Endothelial cell of umbilical vein (primary cell): ENCODE measurements at regions not wholly inside any gene's neighbourhood (a gene's known extent, or its start where the extent isn't known, plus 50 kb on each side); places are given as distances from the start of the nearest gene placed in this dataset.

Source experiments
- BruUV-seq: library from RNA; stranded (reverse); fragments of 400-500 nt; replicated peaks from 2 replicates; lab custom pipeline; 2021; lab: Mats Ljungman, UMichigan
- CTCF ChIA-PET: fragments of 300-600, 350-600 bp; sonication (Branson Sonifier 250); formaldehyde crosslinking; loops from one replicate; lab custom pipeline; 2021; ENCODE audit warnings: antibody characterized with exemption, inconsistent platforms; lab: Charles Lee
- POLR2A ChIA-PET: fragments of 300-600, 350-600 bp; sonication (Branson Sonifier 250); formaldehyde crosslinking; loops from one replicate; lab custom pipeline; 2021; ENCODE audit warnings: antibody characterized with exemption, inconsistent platforms; lab: Charles Lee
- DNase-seq: peaks from one replicate; pipeline ENCODE4 v3.0.0-alpha.2; 2011; ENCODE audit warnings: low read depth, low spot score
- FAIRE-seq: peaks from 2 replicates; lab custom pipeline; 2011; peaks lifted over from hg19 to GRCh38; lab: Jason Lieb, UNC
- H2AFZ ChIP-seq: 2 replicates; pipeline ENCODE4 v1.6.0; 2012; ENCODE audit warnings: low read depth, low read length, control low read depth, inconsistent platforms
- H3K27ac ChIP-seq: 2 replicates; pipeline ENCODE4 v1.5.1; 2011; ENCODE audit warnings: low read depth, mild to moderate bottlenecking, control low read depth, low read length, moderate library complexity; ENCODE audit not compliant: insufficient read depth
- H3K27me3 ChIP-seq, 2 experiments: 2 replicates each; pipeline versions ENCODE4 v1.6.0 to v1.6.1; 2011; ENCODE audit warnings: low read length in 2 of 2, mixed read lengths in 1 of 2; ENCODE audit not compliant: control insufficient read depth in 2 of 2, insufficient read depth in 2 of 2
- H3K36me3 ChIP-seq, 2 experiments: 2 replicates in 1 of 2; 3 replicates in 1 of 2; pipeline ENCODE4 v1.5.1; 2011; ENCODE audit warnings: low read length in 2 of 2, mild to moderate bottlenecking in 1 of 2, moderate library complexity in 1 of 2; ENCODE audit not compliant: control insufficient read depth in 2 of 2, insufficient read depth in 2 of 2; ENCODE audit errors: extremely low read depth in 1 of 2
- H3K4me1 ChIP-seq: 3 replicates; pipeline ENCODE4 v1.5.1; 2011; ENCODE audit warnings: mild to moderate bottlenecking, low read length; ENCODE audit not compliant: control insufficient read depth, insufficient read depth; ENCODE audit errors: extremely low read depth
- H3K4me2 ChIP-seq: 2 replicates; pipeline ENCODE4 v1.6.1; 2011; ENCODE audit warnings: low read length, control low read depth, mixed read lengths; ENCODE audit not compliant: insufficient read depth
- H3K4me3 ChIP-seq, 3 experiments: fragments of 200-600 bp in 1 of 3; sonication (generic), shearing (Covaris generic) in 1 of 3; replicated peaks in 1 of 3; 2 replicates each; pipeline ENCODE4 v1.5.1; 2011 to 2016; ENCODE audit warnings: control low read depth in 3 of 3, low read length in 3 of 3, mild to moderate bottlenecking in 2 of 3, inconsistent platforms in 1 of 3, low read depth in 1 of 3, moderate library complexity in 1 of 3; ENCODE audit not compliant: insufficient read depth in 1 of 3
- H3K79me2 ChIP-seq: 2 replicates; pipeline ENCODE4 v1.6.0; 2012; ENCODE audit warnings: low read length, inconsistent platforms; ENCODE audit not compliant: control insufficient read depth, insufficient read depth
- H3K9ac ChIP-seq: replicated peaks from 2 replicates; pipeline ENCODE3; 2011; ENCODE audit warnings: low read length, control low read depth; ENCODE audit not compliant: insufficient read depth; ENCODE audit errors: extremely low read depth
- H3K9me1 ChIP-seq: replicated peaks from 3 replicates; pipeline ENCODE4 v1.6.0; 2011; ENCODE audit warnings: mild to moderate bottlenecking, low read length; ENCODE audit not compliant: control insufficient read depth, insufficient read depth; ENCODE audit errors: extremely low read depth
- H3K9me3 ChIP-seq: replicated peaks from 2 replicates; pipeline ENCODE4 v1.5.1; 2012; ENCODE audit warnings: low read length, inconsistent platforms; ENCODE audit not compliant: control insufficient read depth, insufficient read depth
- H4K20me1 ChIP-seq: replicated peaks from 2 replicates; pipeline ENCODE3; 2011; ENCODE audit warnings: mild to moderate bottlenecking, low read length; ENCODE audit not compliant: control insufficient read depth, insufficient read depth; ENCODE audit errors: extremely low read depth
- EZH2 ChIP-seq: IDR thresholded peaks from 2 replicates; pipeline ENCODE4 v1.6.1; 2012; ENCODE audit warnings: borderline replicate concordance, low read depth, mild to moderate bottlenecking, moderate library complexity, low read length, inconsistent platforms; ENCODE audit not compliant: severe bottlenecking
- FOS ChIP-seq: IDR thresholded peaks from 2 replicates; pipeline ENCODE4 v1.6.1; 2011; ENCODE audit warnings: mild to moderate bottlenecking, low read length, moderate library complexity, borderline replicate concordance; ENCODE audit not compliant: insufficient read depth
- GATA2 ChIP-seq: IDR thresholded peaks from 2 replicates; pipeline ENCODE4 v1.7.0; 2011; ENCODE audit warnings: low read depth, mild to moderate bottlenecking, moderate library complexity, mixed read lengths, low read length; ENCODE audit not compliant: insufficient read length, insufficient read depth
- JUN ChIP-seq: IDR thresholded peaks from 2 replicates; pipeline ENCODE4 v1.6.1; 2011; ENCODE audit warnings: borderline replicate concordance, low read depth; ENCODE audit not compliant: insufficient read length, insufficient read depth
- MYC ChIP-seq: IDR thresholded peaks from one replicate; pipeline ENCODE4 v1.6.1; 2011; ENCODE audit warnings: mild to moderate bottlenecking, low read depth, low read length
- POLR2A ChIP-seq: IDR thresholded peaks from 2 replicates; pipeline ENCODE4 v1.6.1; 2012; ENCODE audit warnings: low read depth, mild to moderate bottlenecking, control low read depth, low read length
- POLR2AphosphoS5 ChIP-seq: IDR thresholded peaks from 2 replicates; pipeline ENCODE4 v1.6.1; 2012; ENCODE audit warnings: low read depth, mild to moderate bottlenecking, control low read depth, low read length, moderate library complexity; ENCODE audit not compliant: insufficient read depth
- dilution Hi-C: fragments of 300-500 bp; cut with MboI; formaldehyde crosslinking; loops from one replicate; pipeline ENCODE4 v1.15.0; 2019; ENCODE audit warnings: low sequenced_read_pairs; ENCODE audit not compliant: extremely low pct_ligation_motif_present
- intact Hi-C: fragments of 100-400 bp; cut with micrococcal nuclease; formaldehyde crosslinking; loops from one replicate; pipeline ENCODE4 v1.10.0; 2022
- TF ChIP-seq, protein P1 (sequence below): IDR thresholded peaks from 2 replicates; pipeline ENCODE4 v1.6.1; 2011; ENCODE audit not compliant: insufficient read depth, insufficient read length
- TF ChIP-seq, protein P2 (sequence below), 2 donors: IDR thresholded peaks; 1 replicate in 1 of 2; 2 replicates in 1 of 2; pipeline ENCODE4 v1.5.1; 2011; ENCODE audit warnings: low read length in 2 of 2, mild to moderate bottlenecking in 2 of 2, moderate library complexity in 2 of 2, control low read depth in 1 of 2, inconsistent platforms in 1 of 2, low read depth in 1 of 2; ENCODE audit not compliant: insufficient read depth in 1 of 2; ENCODE audit errors: extremely low read depth in 1 of 2

GRCh38 chr22:49033616-49034015 lies 794.1 kb downstream of the BRD1 start:
- H3K9me3 ChIP-seq = peaks cover 8% of the 10 kb centered on the region
- H3K9me1 ChIP-seq = no peaks in the 10 kb centered on the region
- H3K27me3 ChIP-seq = no peaks in the 10 kb centered on the region
- dilution Hi-C loops = no loop called here
- H3K27ac ChIP-seq = no peak overlapping the region
- POLR2A ChIA-PET = no interaction called here
- no peaks in the 10 kb centered on the region for H3K79me2 ChIP-seq
- H3K36me3 ChIP-seq = no peaks in the 10 kb centered on the region
- H4K20me1 ChIP-seq = no peaks in the 10 kb centered on the region
- FAIRE-seq = no peak
- no peak overlapping the region for H3K4me3 ChIP-seq
- BruUV-seq = no TSS peak
- CTCF ChIA-PET = interaction anchor here (1.5 kb wide), 1 partner anchor 13 kb away, joined by 3 read pairs; no protein-coding TSS in a partner anchor
- DNase-seq = no peak
- no peak overlapping the region for H2AFZ ChIP-seq
- TF ChIP-seq POLR2A = no peak
- no peak for TF ChIP-seq POLR2AphosphoS5
- TF ChIP-seq MYC = no peak
- no peak for TF ChIP-seq EZH2
- TF ChIP-seq GATA2 = no peak
- TF ChIP-seq, protein P1, sequence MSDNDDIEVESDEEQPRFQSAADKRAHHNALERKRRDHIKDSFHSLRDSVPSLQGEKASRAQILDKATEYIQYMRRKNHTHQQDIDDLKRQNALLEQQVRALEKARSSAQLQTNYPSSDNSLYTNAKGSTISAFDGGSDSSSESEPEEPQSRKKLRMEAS = no peak
- no peak for TF ChIP-seq JUN
- TF ChIP-seq, protein P2, sequence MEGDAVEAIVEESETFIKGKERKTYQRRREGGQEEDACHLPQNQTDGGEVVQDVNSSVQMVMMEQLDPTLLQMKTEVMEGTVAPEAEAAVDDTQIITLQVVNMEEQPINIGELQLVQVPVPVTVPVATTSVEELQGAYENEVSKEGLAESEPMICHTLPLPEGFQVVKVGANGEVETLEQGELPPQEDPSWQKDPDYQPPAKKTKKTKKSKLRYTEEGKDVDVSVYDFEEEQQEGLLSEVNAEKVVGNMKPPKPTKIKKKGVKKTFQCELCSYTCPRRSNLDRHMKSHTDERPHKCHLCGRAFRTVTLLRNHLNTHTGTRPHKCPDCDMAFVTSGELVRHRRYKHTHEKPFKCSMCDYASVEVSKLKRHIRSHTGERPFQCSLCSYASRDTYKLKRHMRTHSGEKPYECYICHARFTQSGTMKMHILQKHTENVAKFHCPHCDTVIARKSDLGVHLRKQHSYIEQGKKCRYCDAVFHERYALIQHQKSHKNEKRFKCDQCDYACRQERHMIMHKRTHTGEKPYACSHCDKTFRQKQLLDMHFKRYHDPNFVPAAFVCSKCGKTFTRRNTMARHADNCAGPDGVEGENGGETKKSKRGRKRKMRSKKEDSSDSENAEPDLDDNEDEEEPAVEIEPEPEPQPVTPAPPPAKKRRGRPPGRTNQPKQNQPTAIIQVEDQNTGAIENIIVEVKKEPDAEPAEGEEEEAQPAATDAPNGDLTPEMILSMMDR (IDR thresholded peaks at IDR 0.05; ENCODE audit: extremely low read depth in 1 of 2, insufficient read depth in 1 of 2, low read depth in 1 of 2, low read length in 2 of 2) = no peak
- no peak for TF ChIP-seq FOS
- no peak overlapping the region for H3K9ac ChIP-seq
- no peaks in the 10 kb centered on the region for H3K4me1 ChIP-seq
- H3K4me2 ChIP-seq = no peak overlapping the region
- intact Hi-C loops = no loop called here
